MCF 10A (cell line): ENCODE measurements at regions not wholly inside any gene's neighbourhood (a gene's known extent, or its start where the extent isn't known, plus 50 kb on each side); places are given as distances from the start of the nearest gene placed in this dataset.

ENCODE experiments used
- BruUV-seq: library from RNA; stranded (reverse); fragments of 400-500 nt; replicated peaks from 2 replicates; lab custom pipeline; 2021; lab: Mats Ljungman, UMichigan
- CTCF ChIA-PET: fragments of 300-600 bp; sonication (Branson Sonifier 250); formaldehyde crosslinking; extraction: SDS; loops from one replicate; lab custom pipeline; 2021; ENCODE audit warnings: antibody characterized with exemption, inconsistent platforms; lab: Yijun Ruan, JAX
- POLR2A ChIA-PET: fragments of 300-600, 350-650 bp; sonication (Branson Sonifier 250); formaldehyde crosslinking; extraction: SDS; loops from one replicate; lab custom pipeline; 2020; ENCODE audit warnings: antibody characterized with exemption, inconsistent platforms; lab: Yijun Ruan, JAX
- DNase-seq: peaks from one replicate; pipeline ENCODE4 v3.0.0-alpha.2; 2018; ENCODE audit not compliant: unreplicated experiment
- H3K27ac Mint-ChIP-seq: one replicate; pipeline ENCODE4 v1.8.0; 2022; ENCODE audit warnings: mild to moderate bottlenecking, low read depth, mixed read lengths; ENCODE audit not compliant: unreplicated experiment
- H3K27me3 Mint-ChIP-seq: one replicate; pipeline ENCODE4 v1.8.0; 2022; ENCODE audit warnings: mixed read lengths; ENCODE audit not compliant: insufficient read depth, unreplicated experiment
- H3K36me3 Mint-ChIP-seq: one replicate; pipeline ENCODE4 v1.8.0; 2022; ENCODE audit warnings: mild to moderate bottlenecking, moderate library complexity, mixed read lengths; ENCODE audit not compliant: insufficient read depth, unreplicated experiment
- H3K4me1 Mint-ChIP-seq: one replicate; pipeline ENCODE4 v1.8.0; 2022; ENCODE audit warnings: mixed read lengths; ENCODE audit not compliant: insufficient read depth, unreplicated experiment
- H3K4me3 Mint-ChIP-seq: one replicate; pipeline ENCODE4 v1.8.0; 2022; ENCODE audit warnings: mild to moderate bottlenecking, moderate library complexity, mixed read lengths; ENCODE audit not compliant: unreplicated experiment
- H3K9me3 Mint-ChIP-seq: one replicate; pipeline ENCODE4 v1.8.0; 2022; ENCODE audit warnings: mixed read lengths; ENCODE audit not compliant: unreplicated experiment
- intact Hi-C: fragments of 100-400 bp; cut with micrococcal nuclease; formaldehyde crosslinking; loops from 2 replicates; pipeline ENCODE4 v1.14.1; 2022
- TF ChIP-seq, protein P1 (sequence below): fragments of 200-600 bp; IDR thresholded peaks from one replicate; pipeline ENCODE4 v1.8.0; 2022; ENCODE audit warnings: antibody characterized with exemption, mild to moderate bottlenecking; ENCODE audit not compliant: unreplicated experiment

DNA sequence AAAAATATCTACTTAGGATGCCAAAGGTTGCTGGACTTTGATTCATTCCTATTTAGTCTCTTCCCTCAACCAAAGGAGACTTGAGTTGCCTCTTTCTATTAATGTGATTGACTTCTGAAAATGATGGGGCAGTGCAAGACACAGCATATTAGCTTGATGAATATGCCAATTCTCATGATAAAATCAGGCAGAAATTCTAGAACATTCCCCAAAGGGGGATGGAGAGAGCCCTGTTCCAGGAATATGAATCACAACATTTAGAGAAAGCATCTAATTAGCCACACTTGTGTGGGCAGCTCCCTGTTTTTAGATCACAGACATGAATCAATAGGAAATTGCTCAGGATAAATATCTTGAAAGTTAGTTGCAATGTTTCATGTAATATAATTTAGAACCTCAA, 584.0 kb upstream of the CDH8 start:
- intact Hi-C loops, result no loop called here
- BruUV-seq, result no TSS peak
- Mint-ChIP-seq H3K36me3 (no peaks in the 10 kb centered on the region), H3K27me3 (no peaks in the 10 kb centered on the region), H3K27ac (no peak overlapping the region), H3K4me1 (no peaks in the 10 kb centered on the region), H3K9me3 (peaks cover 22% of the 10 kb centered on the region), H3K4me3 (no peak overlapping the region)
- ChIA-PET CTCF (no interaction called here), POLR2A (no interaction called here)
- no peak for DNase-seq
- TF ChIP-seq, protein P1, sequence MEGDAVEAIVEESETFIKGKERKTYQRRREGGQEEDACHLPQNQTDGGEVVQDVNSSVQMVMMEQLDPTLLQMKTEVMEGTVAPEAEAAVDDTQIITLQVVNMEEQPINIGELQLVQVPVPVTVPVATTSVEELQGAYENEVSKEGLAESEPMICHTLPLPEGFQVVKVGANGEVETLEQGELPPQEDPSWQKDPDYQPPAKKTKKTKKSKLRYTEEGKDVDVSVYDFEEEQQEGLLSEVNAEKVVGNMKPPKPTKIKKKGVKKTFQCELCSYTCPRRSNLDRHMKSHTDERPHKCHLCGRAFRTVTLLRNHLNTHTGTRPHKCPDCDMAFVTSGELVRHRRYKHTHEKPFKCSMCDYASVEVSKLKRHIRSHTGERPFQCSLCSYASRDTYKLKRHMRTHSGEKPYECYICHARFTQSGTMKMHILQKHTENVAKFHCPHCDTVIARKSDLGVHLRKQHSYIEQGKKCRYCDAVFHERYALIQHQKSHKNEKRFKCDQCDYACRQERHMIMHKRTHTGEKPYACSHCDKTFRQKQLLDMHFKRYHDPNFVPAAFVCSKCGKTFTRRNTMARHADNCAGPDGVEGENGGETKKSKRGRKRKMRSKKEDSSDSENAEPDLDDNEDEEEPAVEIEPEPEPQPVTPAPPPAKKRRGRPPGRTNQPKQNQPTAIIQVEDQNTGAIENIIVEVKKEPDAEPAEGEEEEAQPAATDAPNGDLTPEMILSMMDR, result no peak

GRCh38 chr16:62615526-62615925, 579.3 kb upstream of the CDH8 start:
- TF ChIP-seq, protein P1, result no peak
- Mint-ChIP-seq H3K4me3 (no peak overlapping the region), H3K9me3 (peaks cover 25% of the 10 kb centered on the region), H3K27me3 (no peaks in the 10 kb centered on the region), H3K27ac (no peak overlapping the region), H3K36me3 (peaks cover 6% of the 10 kb centered on the region), H3K4me1 (no peaks in the 10 kb centered on the region)
- no TSS peak for BruUV-seq
- CTCF ChIA-PET, result no interaction called here
- POLR2A ChIA-PET, result no interaction called here
- intact Hi-C loops, result no loop called here
- no peak for DNase-seq

- POLR2A ChIA-PET, result no interaction called here
- TF ChIP-seq, protein P1, result no peak
- intact Hi-C loops, result no loop called here
- no TSS peak for BruUV-seq
- peaks cover 23% of the 10 kb centered on the region for H3K9me3 Mint-ChIP-seq
- DNase-seq, result no peak
- H3K4me1 Mint-ChIP-seq, result no peaks in the 10 kb centered on the region
- CTCF ChIA-PET, result no interaction called here
- H3K27ac Mint-ChIP-seq, result no peak overlapping the region
- H3K36me3 Mint-ChIP-seq, result peaks cover 12% of the 10 kb centered on the region
- H3K27me3 Mint-ChIP-seq, result no peaks in the 10 kb centered on the region
- no peak overlapping the region for H3K4me3 Mint-ChIP-seq
Measured at GRCh38 chr16:62610291-62610690, 574.1 kb upstream of the CDH8 start.

- TF ChIP-seq, protein P1, result no peak
- CTCF ChIA-PET, result no interaction called here
- no peaks in the 10 kb centered on the region for H3K27me3 Mint-ChIP-seq
- no peak overlapping the region for H3K4me3 Mint-ChIP-seq
- BruUV-seq, result no TSS peak
- DNase-seq, result no peak
- peaks cover 49% of the 10 kb centered on the region for H3K9me3 Mint-ChIP-seq
- H3K27ac Mint-ChIP-seq, result no peak overlapping the region
- intact Hi-C loops, result no loop called here
- POLR2A ChIA-PET, result no interaction called here
- no peaks in the 10 kb centered on the region for H3K4me1 Mint-ChIP-seq
- peaks cover 7% of the 10 kb centered on the region for H3K36me3 Mint-ChIP-seq
Measured at GRCh38 chr16:62602790-62603189, 566.6 kb upstream of the CDH8 start.
